ENCODE measurements at regions not wholly inside any gene's neighbourhood (a gene's known extent, or its start where the extent isn't known, plus 50 kb on each side); places are given as distances from the start of the nearest gene placed in this dataset.
"Not testable (repeated sequence)": the region's sequence is repeated elsewhere in the genome, so short reads cannot be mapped to it uniquely, and the experiment has no call there.

DNA sequence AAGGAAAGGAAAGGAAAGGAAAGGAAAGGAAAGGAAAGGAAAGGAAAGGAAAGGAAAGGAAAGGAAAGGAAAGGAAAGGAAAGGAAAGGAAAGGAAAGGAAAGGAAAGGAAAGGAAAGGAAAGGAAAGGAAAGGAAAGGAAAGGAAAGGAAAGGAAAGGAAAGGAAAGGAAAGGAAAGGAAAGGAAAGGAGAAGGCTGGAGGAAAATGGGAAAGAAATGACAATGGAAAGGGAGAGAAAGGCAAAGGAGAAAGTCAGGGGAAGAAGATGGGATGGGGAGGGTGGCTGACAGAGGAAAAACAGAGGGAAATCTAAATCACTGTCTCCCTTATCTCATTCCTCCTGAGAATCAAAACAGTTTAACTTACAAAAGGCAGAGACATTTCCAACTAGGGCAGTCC is 156.3 kb downstream of the C1D start:
- not testable (repeated sequence) for TF ChIP-seq EZH2 (IDR thresholded peaks at IDR 0.05; ENCODE audit: borderline replicate concordance, low read depth, low read length, poor library complexity, severe bottlenecking)
- TF ChIP-seq, protein P1, sequence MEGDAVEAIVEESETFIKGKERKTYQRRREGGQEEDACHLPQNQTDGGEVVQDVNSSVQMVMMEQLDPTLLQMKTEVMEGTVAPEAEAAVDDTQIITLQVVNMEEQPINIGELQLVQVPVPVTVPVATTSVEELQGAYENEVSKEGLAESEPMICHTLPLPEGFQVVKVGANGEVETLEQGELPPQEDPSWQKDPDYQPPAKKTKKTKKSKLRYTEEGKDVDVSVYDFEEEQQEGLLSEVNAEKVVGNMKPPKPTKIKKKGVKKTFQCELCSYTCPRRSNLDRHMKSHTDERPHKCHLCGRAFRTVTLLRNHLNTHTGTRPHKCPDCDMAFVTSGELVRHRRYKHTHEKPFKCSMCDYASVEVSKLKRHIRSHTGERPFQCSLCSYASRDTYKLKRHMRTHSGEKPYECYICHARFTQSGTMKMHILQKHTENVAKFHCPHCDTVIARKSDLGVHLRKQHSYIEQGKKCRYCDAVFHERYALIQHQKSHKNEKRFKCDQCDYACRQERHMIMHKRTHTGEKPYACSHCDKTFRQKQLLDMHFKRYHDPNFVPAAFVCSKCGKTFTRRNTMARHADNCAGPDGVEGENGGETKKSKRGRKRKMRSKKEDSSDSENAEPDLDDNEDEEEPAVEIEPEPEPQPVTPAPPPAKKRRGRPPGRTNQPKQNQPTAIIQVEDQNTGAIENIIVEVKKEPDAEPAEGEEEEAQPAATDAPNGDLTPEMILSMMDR (conservative IDR thresholded peaks at IDR 0.05; ENCODE audit: low read depth, low read length) = not testable (repeated sequence)
